ENCODE measurements at regions not wholly inside any gene's neighbourhood (a gene's known extent, or its start where the extent isn't known, plus 50 kb on each side); places are given as distances from the start of the nearest gene placed in this dataset.

DNA sequence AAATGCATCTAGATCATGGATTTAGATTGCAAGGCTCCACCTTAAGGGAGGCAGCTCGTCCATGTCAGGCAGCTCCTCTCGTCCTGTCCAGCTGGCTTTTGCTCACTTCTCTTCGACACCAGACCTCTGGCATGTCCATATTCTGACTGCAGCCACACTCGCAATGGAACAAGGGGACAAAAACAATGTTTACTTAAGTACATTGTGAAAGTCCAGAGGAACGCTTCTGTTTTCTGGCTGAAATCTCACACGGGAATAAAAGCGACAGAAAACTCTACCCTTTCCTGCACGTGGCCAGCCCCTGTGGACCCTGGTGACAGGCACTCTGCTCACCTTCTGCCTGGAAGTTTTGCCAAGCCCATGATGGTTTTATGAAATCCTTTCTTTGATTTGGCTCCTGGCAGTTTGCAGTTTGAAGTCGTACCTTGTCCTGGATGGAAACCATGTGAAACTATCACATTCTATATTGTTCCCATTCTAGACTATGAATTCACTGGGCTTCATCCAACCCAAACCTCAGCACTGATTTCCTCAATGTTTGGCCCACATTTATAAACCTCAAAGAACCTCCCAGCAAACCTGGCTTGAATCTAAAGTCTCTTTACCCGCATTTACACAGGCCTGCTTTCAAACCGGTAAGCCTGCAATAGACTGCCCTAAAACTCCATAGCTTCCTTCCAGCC lies 134.3 kb upstream of the PIEZO2 start:
- no peak for TF ChIP-seq CTCF (conservative IDR thresholded peaks at IDR 0.05; ENCODE audit: low read depth, low read length)
- H3K4me3 ChIP-seq (ENCODE audit: low read length), result no peak overlapping the region
- no peak for DNase-seq (ENCODE audit: low read depth)

- no peak overlapping the region for H3K4me3 ChIP-seq (ENCODE audit: low read length)
- peak; percentile 92 for DNase-seq (ENCODE audit: low read depth)
- TF ChIP-seq CTCF (conservative IDR thresholded peaks at IDR 0.05; ENCODE audit: low read depth, low read length), result no peak
Measured at GRCh38 chr18:11279461-11279860, 130.1 kb upstream of the PIEZO2 start.

DNA sequence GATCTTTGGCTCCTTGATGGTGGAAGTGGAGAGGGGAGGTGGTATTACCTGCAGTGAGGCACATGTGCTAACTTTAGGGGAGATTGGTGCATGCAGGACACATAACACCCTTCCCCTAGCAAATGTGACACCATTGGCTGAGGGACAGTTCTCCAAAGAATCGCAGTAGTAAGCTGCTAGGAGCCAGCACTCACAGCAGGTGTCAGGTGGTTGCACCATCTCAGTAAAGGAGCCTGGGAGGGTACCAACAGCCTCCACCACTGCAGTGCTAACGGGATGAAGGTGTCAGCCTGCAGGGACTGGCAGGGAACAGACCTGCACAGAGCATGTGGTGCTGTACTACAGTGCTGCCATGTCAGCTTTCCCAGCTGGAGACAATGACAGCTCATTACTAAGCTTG lies 127.3 kb upstream of the PIEZO2 start:
- TF ChIP-seq CTCF (conservative IDR thresholded peaks at IDR 0.05; ENCODE audit: low read depth, low read length), result no peak
- DNase-seq (ENCODE audit: low read depth), result no peak
- no peak overlapping the region for H3K4me3 ChIP-seq (ENCODE audit: low read length)

GRCh38 chr18:11274144-11274794 lies 124.9 kb upstream of the PIEZO2 start:
- H3K4me3 ChIP-seq (ENCODE audit: low read length), result no peak overlapping the region
- DNase-seq (ENCODE audit: low read depth), result no peak
- no peak for TF ChIP-seq CTCF (conservative IDR thresholded peaks at IDR 0.05; ENCODE audit: low read depth, low read length)

DNA sequence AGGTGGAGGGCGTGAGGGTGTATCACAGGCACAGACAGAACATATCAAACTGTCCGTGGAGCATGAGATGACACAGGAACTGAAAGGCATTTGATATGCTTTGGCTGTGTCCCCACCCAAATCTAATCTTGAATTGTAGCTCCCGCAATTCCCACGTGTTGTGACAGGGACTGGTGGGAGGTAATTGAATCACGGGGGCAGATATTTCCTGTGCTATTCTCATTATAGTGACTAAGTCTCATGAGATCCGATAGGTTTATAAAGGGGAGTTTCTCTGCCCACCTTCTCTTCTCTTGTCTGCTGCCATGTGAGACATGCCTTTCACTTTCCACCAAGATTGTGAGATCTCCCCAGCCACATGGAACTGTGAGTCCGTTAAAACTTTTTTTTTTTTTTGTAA lies 123.1 kb upstream of the PIEZO2 start:
- TF ChIP-seq CTCF (conservative IDR thresholded peaks at IDR 0.05; ENCODE audit: low read depth, low read length), result no peak
- H3K4me3 ChIP-seq (ENCODE audit: low read length), result no peak overlapping the region
- no peak for DNase-seq (ENCODE audit: low read depth)

DNA sequence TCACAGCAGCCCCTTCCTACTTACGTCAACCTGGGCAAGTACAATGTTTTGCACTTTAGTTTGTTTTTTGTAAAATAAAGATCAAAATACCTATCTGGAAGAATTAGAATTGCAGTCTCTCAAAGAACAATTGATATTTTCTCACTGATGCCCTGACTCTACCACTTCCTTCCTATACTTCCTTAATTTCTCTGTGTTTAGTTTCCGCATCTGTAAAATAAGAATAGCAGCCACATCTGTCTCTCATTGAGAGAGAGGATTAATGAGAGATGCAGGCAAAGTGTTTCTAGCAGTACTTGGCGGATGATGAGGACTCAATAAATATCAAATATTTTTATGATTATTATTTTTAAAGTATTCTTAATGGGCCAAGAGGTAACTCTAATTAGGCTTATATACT lies 122.6 kb upstream of the PIEZO2 start:
- H3K4me3 ChIP-seq (ENCODE audit: low read length), result no peak overlapping the region

More for the DNA sequence above, 122.6 kb upstream of the PIEZO2 start:
- no peak for TF ChIP-seq CTCF (conservative IDR thresholded peaks at IDR 0.05; ENCODE audit: low read depth, low read length)
- DNase-seq (ENCODE audit: low read depth), result no peak

Measured in retinal pigment epithelial cell (primary cell).